GM04504 (cell line): ENCODE measurements at regions not wholly inside any gene's neighbourhood (a gene's known extent, or its start where the extent isn't known, plus 50 kb on each side); places are given as distances from the start of the nearest gene placed in this dataset.
A peak's percentile ranks its signal among the peaks of the same experiment; 100 is the strongest.
"Not testable (repeated sequence)": the region's sequence is repeated elsewhere in the genome, so short reads cannot be mapped to it uniquely, and the experiment has no call there.

ENCODE experiments used
- DNase-seq: peaks from one replicate; pipeline ENCODE4 v3.0.0-alpha.2; 2012; ENCODE audit warnings: low read depth

DNA sequence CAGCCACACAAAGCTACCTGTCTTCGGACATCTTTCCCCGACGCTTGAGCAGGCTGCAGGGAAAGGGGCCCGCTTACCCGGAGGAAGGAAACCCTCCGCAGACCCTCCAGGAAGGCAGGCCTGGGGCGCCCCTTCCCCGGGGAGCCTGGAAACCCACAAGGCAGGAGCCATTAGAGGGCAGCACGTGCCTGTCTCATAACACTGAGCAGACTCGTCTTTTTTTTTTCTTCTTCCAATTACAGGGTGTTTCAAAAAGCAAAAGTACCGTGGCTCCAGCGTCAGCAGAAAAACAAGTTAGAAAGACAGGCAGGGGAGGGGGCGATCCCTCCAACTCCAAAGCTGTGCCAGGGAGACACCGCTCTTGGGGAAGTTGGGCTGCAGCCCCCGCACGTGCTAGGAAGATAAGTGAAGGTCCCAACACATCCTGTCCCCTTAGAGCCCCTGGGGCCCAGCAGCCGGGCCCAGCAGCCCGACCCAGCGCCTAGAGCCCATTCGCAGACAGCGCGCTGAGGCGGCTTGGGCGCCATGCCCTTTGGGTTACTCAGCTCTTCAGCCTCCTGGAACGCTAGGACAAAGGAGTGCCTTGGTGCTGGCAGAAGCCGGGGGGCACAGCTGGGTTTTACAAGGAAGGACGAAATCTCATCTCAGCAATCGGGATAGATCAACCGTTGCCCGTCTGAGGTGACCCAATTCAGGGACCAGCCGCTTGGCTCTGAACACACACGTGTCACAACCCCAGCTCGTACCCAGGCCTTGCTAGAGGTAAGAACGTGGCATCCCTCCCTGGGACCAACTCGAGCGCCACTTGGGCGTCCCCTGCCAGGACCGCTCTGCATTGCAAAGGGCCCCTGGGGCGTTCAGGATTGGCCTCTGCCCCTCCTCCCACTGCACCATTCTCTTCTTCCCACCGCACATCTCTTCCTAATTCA is 136.3 kb downstream of the LY86 start:
- DNase-seq = peak; percentile 51

GRCh38 chr6:6725468-6726209 is 137.1 kb downstream of the LY86 start:
- DNase-seq = no peak

DNA sequence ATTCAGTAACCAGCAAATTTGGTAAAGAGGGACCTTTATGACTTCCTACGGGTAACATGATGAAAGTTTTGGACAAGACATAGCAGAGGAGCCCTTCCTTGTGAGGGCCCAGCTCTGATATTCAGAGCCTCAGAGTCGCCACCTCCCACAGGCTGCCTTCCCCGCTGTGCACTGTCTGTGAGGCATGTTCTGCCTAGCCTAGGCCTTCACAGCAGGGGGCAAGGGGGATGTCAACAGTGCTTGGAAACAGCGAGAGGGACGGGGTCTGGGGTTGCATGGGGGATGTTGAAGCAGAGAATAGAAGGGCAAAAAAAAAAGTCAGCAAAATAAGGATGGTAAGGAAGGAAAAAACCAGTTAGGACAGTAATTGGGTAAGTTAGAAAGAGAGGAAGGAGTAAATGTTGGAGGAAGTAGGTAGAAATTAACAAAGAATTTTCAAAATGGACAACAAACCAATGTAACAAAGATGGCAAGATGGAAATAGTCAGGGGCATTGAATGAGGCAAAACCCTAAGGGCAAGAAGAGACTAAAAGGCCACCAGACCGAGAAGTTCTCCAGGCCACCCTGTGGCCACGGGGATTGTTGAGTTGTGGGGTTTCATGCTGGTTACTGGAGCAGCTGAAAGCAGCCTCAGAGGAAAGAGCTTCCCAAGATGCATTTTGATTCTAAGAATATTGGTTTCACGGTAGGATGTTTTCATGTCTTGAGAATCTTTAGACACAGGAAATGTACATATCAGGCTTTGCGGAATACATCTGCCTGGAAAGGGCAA is 139.8 kb downstream of the LY86 start:
- no peak for DNase-seq

DNA sequence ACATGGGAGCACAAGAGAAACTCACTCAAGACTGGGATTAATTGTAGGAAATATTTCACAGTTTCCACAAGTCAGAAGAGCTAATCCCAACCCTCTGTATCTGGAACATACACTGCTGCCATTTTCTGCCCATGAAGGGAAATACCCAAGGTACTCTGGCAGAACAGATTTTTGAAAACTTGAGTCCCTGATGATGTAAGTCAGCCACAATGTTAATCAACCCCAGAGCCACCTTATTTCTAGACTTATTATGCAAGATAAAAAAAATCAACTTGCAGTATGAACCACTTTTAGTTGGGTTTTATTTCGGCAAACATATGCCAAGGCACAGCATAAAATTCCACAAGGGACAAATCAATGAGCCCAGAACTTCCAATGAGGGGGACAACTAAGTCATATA is 141.5 kb downstream of the LY86 start:
- DNase-seq = no peak

DNA sequence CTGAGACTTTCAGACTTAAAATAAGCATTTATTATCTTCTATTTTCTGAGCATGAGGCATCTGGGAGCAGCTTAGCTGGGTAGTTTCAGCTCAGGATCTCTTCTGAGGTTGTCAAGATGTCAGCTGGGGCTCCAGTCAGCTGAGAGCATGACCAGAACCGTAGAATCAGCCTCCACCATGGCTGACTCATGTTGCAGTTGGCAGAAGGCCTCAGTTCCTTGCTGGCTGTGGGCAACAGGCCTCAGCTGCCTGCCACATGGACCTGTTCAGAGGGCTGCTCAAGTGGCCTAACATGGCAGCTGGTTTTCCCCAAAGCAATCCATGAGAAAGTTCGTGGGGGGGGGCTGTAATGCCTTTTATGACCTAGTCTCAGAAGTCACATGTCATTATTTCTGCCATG is 142.3 kb downstream of the LY86 start:
- DNase-seq = peak; percentile 92

GRCh38 chr6:6734479-6735465 is 146.3 kb downstream of the LY86 start:
- no peak for DNase-seq

DNA sequence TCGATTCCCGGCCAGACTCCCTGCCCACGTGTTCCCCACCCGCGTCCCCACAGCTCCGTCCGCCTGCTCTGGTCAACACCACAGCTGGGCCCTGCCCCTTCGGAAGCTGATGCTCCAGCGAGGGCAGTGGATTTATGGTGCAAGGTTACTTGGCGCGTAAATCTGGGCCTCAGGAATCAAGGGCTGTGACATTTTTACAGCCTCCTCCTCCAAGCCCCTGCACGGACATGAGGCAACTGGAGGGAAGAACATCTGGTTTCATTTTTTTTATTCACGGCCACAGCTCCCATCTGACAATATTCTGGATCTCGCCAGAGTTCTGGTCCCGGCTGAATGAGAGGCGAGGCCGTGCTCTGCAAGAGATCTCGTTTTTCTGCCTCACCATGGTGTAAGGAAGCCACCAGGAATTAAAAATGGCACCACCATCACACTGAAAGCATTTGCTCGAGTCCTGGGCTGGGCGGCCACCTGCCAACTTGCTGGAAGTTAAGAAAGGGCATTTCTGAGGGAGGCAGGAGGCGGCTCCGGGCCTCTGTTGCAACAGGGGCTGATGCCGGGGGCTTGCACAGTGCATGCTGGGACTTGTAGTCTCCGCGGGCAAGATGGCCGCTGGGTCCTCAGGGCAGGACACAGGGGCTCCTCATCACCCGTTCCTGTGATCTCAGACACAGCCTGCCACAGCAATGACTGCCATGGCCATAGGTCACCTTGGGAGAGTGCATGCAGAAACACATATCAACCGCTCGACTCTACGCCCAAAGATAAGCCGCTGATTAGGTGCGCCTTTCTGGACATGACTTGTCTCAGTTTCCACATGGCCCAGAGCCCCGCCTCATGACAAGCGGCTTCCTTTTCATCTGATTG is 148.5 kb downstream of the LY86 start:
- DNase-seq = peak; percentile 83

GRCh38 chr6:6737671-6738070 is 149.2 kb downstream of the LY86 start:
- no peak for DNase-seq

GRCh38 chr6:6738108-6738507 is 149.6 kb downstream of the LY86 start:
- no peak for DNase-seq

- DNase-seq = no peak
Measured at GRCh38 chr6:6738922-6739716, 150.6 kb downstream of the LY86 start.

- DNase-seq = no peak
Measured at GRCh38 chr6:6740595-6740994, 152.1 kb downstream of the LY86 start.

- no peak for DNase-seq
Measured at GRCh38 chr6:6741264-6741663, 152.7 kb downstream of the LY86 start.

DNA sequence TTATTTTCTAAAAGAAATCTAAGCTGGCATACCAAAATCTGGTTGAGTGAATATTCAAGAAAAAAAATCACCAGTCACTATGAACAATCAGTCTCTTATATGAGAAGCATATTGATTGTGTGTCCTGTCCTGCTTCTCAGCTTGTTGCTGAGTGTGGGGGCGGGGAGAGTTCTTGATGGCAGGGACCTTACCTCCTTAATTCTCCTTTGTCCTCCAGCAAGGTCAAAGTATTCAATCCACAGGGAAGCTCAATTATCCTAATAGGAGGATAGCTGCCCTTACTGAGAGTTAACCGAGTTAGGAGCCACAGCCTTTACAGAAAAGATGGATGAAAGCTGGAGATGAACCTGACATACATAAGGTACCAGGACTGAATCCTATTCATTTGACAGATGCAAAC is 154.0 kb downstream of the LY86 start:
- no peak for DNase-seq

DNA sequence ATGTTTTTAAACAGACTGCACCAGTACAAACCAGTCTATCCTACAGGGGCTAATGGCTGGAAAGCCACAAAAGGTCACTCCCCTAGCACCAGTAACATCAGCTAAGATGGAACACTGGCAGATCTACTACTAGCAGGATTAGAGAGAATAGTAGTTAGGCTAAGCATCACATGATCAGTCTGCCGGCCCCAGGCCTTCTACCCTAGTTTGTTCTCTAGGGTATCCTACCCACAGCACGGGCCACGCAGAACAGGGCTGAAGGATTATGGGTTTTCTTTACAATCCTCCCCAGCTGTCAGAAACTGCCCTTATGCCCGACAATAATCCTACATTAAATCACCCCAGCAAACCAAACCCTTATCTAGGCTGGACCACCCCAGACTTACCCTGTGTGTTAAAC is 156.0 kb downstream of the LY86 start:
- no peak for DNase-seq

GRCh38 chr6:6745637-6746332 is 157.3 kb downstream of the LY86 start:
- DNase-seq = not testable (repeated sequence)

DNA sequence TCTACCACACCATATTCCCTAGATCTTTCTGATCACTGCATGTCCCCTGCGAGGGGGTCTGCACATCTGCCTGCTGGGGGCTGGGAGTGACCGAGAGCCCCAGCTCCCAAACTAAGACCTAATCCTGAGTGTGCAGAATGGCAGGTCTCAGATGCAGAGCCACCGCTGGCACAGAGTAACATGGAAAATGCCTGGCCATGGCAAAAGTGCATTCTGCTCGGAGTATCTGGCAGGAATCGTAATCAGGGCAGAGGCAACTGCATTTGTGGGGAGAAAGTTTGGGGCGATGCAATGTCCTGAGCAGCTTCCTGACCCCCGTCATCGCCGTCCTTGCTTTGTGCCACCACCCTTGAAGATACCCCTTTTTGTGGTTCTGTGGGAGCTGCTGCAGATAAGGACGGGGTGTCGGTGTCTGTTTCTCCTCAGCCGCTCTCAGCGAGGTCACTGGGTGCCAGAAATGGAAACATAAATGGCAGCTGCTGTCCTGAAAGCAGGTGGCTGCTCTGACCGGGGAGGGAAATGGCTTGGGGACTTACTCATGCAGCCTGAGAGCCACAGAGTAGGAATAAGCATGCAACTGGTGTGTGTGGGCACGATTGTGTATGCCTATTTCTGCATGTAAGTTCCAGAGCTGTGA is 157.9 kb downstream of the LY86 start:
- no peak for DNase-seq

DNA sequence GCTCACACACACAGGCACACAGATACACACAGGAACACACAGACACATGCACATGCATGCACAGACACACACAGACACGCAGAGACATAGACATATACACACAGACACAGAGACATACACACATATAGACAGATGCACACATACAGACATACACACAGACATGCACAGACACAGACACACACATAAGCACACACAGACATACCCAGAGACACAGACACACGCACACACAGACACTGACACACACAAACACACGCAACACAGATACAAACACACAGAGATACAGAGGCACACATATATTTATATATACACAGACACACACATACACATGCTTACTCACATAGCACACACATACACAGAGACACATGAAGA is 158.4 kb downstream of the LY86 start:
- no peak for DNase-seq

GRCh38 chr6:6747371-6747770 is 158.9 kb downstream of the LY86 start:
- no peak for DNase-seq
